PC-9 (cell line): ENCODE measurements at regions not wholly inside any gene's neighbourhood (a gene's known extent, or its start where the extent isn't known, plus 50 kb on each side); places are given as distances from the start of the nearest gene placed in this dataset.

ENCODE experiments used
- BruUV-seq: library from RNA; stranded (reverse); fragments of 400-500 nt; replicated peaks from 2 replicates; lab custom pipeline; 2021; lab: Mats Ljungman, UMichigan
- CTCF ChIA-PET: fragments of 300-600 bp; sonication (Branson Sonifier 250); formaldehyde crosslinking; loops from one replicate; lab custom pipeline; 2022; ENCODE audit warnings: antibody characterized with exemption; lab: Charles Lee
- POLR2A ChIA-PET: fragments of 300-600 bp; sonication (Branson Sonifier 250); formaldehyde crosslinking; loops from one replicate; lab custom pipeline; 2022; ENCODE audit warnings: antibody characterized with exemption; ENCODE audit not compliant: unreplicated experiment; lab: Charles Lee
- DNase-seq, 2 experiments: peaks; one replicate each; pipeline versions ENCODE4 v3.0.0 to v3.0.0-alpha.2; 2015 to 2022; ENCODE audit warnings: mixed read lengths in 1 of 2
- H2AFZ ChIP-seq: fragments of 200-600 bp; sonication (generic); 2 replicates; pipeline ENCODE4 v1.8.1; 2017; ENCODE audit warnings: antibody characterized with exemption
- H3F3A ChIP-seq: fragments of 200-600 bp; sonication (generic); 2 replicates; pipeline ENCODE4 v1.8.1; 2017; ENCODE audit warnings: antibody characterized with exemption, mild to moderate bottlenecking, low read depth; ENCODE audit not compliant: insufficient read depth
- H3K27ac ChIP-seq: fragments of 200-600 bp; sonication (generic); 2 replicates; pipeline ENCODE4 v1.6.1; 2016; ENCODE audit warnings: mixed run types
- H3K27me3 ChIP-seq: fragments of 200-600 bp; sonication (generic); 2 replicates; pipeline ENCODE4 v1.6.1; 2016; ENCODE audit warnings: low read depth, mixed run types; ENCODE audit not compliant: insufficient read depth
- H3K36me3 ChIP-seq: fragments of 200-600 bp; sonication (generic); 2 replicates; pipeline ENCODE4 v1.6.1; 2016; ENCODE audit warnings: low read depth, mixed run types
- H3K4me1 ChIP-seq: fragments of 200-600 bp; sonication (generic); replicated peaks from 2 replicates; pipeline ENCODE4 v1.6.1; 2016; ENCODE audit warnings: mixed run types; ENCODE audit not compliant: insufficient read depth
- H3K4me2 ChIP-seq: fragments of 200-600 bp; sonication (generic); 2 replicates; pipeline ENCODE4 v1.6.1; 2017; ENCODE audit warnings: mixed run types
- H3K4me3 ChIP-seq: fragments of 200-600 bp; sonication (generic); 2 replicates; pipeline ENCODE4 v1.6.1; 2016; ENCODE audit warnings: mixed run types
- H3K79me2 ChIP-seq: fragments of 200-600 bp; sonication (generic); 2 replicates; pipeline ENCODE4 v1.6.1; 2017; ENCODE audit warnings: low read depth, mixed run types
- H3K9me2 ChIP-seq: fragments of 200-600 bp; sonication (generic); 2 replicates; pipeline ENCODE4 v1.8.1; 2017; ENCODE audit warnings: mild to moderate bottlenecking; ENCODE audit not compliant: insufficient read depth
- H3K9me3 ChIP-seq: fragments of 200-600 bp; sonication (generic); 2 replicates; pipeline ENCODE4 v1.8.1; 2016; ENCODE audit warnings: low read depth; ENCODE audit not compliant: insufficient read depth
- H4K20me1 ChIP-seq: fragments of 200-600 bp; sonication (generic); 2 replicates; pipeline ENCODE4 v1.8.1; 2017; ENCODE audit not compliant: insufficient read depth
- EZH2 ChIP-seq: fragments of 200-600 bp; sonication (generic); IDR thresholded peaks from 2 replicates; pipeline ENCODE4 v1.8.0; 2017; ENCODE audit warnings: antibody characterized with exemption, low read depth
- intact Hi-C: fragments of 100-400 bp; cut with micrococcal nuclease; formaldehyde crosslinking; loops from one replicate; pipeline ENCODE4 v1.10.0; 2022; ENCODE audit not compliant: unreplicated experiment
- TF ChIP-seq, protein P1 (sequence below): fragments of 200-600 bp; sonication (generic); conservative IDR thresholded peaks from 2 replicates; pipeline ENCODE4 v1.6.1; 2017; ENCODE audit warnings: mixed run types, antibody characterized with exemption, mild to moderate bottlenecking, moderate library complexity

DNA sequence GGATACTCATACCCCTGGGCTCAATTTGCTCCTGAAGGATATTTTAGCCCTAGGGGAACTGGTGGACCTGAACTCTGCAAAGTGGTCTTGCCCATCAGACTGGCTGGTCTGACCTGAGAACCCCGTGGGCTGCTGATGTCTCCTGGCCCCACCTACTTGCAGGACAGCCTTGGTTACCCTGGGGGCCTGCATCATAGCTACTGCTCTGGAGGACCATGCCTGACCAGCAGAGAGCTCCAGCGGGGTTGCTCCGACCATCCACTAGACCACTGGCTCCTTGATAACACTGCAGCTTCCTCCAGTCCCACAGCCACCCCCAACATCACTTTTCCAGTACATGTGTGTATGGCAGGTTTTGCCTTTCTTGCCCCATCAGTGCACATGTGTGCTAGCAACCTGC lies 331.6 kb upstream of the BRINP3 start:
- Histone ChIP-seq H3K4me2 (no peak overlapping the region), H3K36me3 (no peaks in the 10 kb centered on the region), H4K20me1 (no peaks in the 10 kb centered on the region), H3F3A (no peaks in the 10 kb centered on the region), H3K27ac (no peak overlapping the region), H2AFZ (no peak overlapping the region), H3K79me2 (no peaks in the 10 kb centered on the region), H3K9me3 (no peaks in the 10 kb centered on the region), H3K4me3 (no peak overlapping the region), H3K27me3 (no peaks in the 10 kb centered on the region), H3K4me1 (no peaks in the 10 kb centered on the region), H3K9me2 (no peaks in the 10 kb centered on the region)
- no peak for DNase-seq
- CTCF ChIA-PET = no interaction called here
- POLR2A ChIA-PET = no interaction called here
- intact Hi-C loops = no loop called here
- BruUV-seq = no TSS peak
- TF ChIP-seq, protein P1, sequence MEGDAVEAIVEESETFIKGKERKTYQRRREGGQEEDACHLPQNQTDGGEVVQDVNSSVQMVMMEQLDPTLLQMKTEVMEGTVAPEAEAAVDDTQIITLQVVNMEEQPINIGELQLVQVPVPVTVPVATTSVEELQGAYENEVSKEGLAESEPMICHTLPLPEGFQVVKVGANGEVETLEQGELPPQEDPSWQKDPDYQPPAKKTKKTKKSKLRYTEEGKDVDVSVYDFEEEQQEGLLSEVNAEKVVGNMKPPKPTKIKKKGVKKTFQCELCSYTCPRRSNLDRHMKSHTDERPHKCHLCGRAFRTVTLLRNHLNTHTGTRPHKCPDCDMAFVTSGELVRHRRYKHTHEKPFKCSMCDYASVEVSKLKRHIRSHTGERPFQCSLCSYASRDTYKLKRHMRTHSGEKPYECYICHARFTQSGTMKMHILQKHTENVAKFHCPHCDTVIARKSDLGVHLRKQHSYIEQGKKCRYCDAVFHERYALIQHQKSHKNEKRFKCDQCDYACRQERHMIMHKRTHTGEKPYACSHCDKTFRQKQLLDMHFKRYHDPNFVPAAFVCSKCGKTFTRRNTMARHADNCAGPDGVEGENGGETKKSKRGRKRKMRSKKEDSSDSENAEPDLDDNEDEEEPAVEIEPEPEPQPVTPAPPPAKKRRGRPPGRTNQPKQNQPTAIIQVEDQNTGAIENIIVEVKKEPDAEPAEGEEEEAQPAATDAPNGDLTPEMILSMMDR = no peak
- no peak for TF ChIP-seq EZH2

DNA sequence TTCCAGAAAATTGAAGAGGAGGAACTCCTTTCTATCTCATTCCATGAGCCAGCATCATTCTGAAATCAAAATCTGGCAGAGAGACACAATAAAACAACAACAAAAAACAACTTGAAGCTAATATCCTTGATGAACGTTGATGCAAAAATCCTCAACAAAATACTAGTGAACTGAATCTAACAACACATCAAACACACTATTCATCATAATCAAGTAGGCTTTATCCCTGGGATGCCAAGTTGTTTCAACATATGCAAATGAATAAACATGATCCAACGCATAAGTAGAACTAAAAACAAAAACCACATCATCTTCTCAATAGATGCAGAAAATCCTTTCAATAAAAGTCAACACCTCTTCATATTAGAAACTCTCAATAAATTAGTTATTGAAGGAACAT lies 335.3 kb upstream of the BRINP3 start:
- Histone ChIP-seq H3K9me3 (no peaks in the 10 kb centered on the region), H3K9me2 (no peaks in the 10 kb centered on the region), H3K36me3 (no peaks in the 10 kb centered on the region), H2AFZ (no peak overlapping the region), H3F3A (no peaks in the 10 kb centered on the region), H3K27me3 (no peaks in the 10 kb centered on the region), H3K4me2 (no peak overlapping the region), H3K27ac (no peak overlapping the region), H3K4me3 (no peak overlapping the region), H3K4me1 (no peaks in the 10 kb centered on the region), H3K79me2 (no peaks in the 10 kb centered on the region), H4K20me1 (no peaks in the 10 kb centered on the region)
- CTCF ChIA-PET = no interaction called here
- intact Hi-C loops = no loop called here
- TF ChIP-seq, protein P1 = no peak
- no peak for TF ChIP-seq EZH2
- BruUV-seq = no TSS peak
- no peak for DNase-seq
- POLR2A ChIA-PET = no interaction called here

DNA sequence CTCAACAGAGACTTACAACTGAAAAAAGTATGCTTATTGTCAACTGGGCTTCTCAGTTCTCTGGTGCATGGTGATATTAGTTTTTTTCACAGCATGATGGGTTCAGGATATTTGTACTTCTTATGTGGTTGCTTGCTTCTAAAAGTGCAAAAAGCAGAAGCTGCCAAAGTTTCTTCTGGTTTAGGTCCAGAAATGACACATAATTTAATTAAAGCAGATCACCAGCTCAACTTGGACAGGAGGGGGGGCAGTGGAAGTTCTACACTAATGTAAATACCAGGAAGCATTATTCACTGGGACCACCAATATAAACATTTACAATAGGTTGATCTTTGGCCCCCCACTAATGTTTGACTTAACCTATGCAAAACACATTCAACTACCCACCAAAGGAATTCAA lies 354.8 kb upstream of the BRINP3 start:
- Histone ChIP-seq H3K79me2 (no peaks in the 10 kb centered on the region), H4K20me1 (no peaks in the 10 kb centered on the region), H3K36me3 (no peaks in the 10 kb centered on the region), H3K4me1 (no peaks in the 10 kb centered on the region), H3K27me3 (no peaks in the 10 kb centered on the region), H2AFZ (no peak overlapping the region), H3K27ac (no peak overlapping the region), H3F3A (no peaks in the 10 kb centered on the region), H3K9me3 (peaks cover 4% of the 10 kb centered on the region; the same call in 1 of the 2 replicates), H3K4me2 (no peak overlapping the region), H3K9me2 (no peaks in the 10 kb centered on the region), H3K4me3 (no peak overlapping the region)
- BruUV-seq = no TSS peak
- ChIA-PET CTCF (no interaction called here), POLR2A (no interaction called here)
- intact Hi-C loops = no loop called here
- TF ChIP-seq, protein P1 = no peak
- no peak for TF ChIP-seq EZH2
- DNase-seq = no peak
